Breast epithelium (tissue), 4 donors: ENCODE measurements at regions not wholly inside any gene's neighbourhood (a gene's known extent, or its start where the extent isn't known, plus 50 kb on each side); places are given as distances from the start of the nearest gene placed in this dataset.

Experiments
- DNase-seq, 2 donors: peaks; one replicate each; pipeline ENCODE4 v3.0.0-alpha.2; 2019; ENCODE audit warnings: low spot score in 2 of 2
- H3K27ac ChIP-seq, 2 donors: fragments of 200-600 bp; sonication (generic) in 1 of 2; one replicate each; pipeline ENCODE4 v1.5.1; 2016 to 2019; ENCODE audit warnings: mild to moderate bottlenecking in 1 of 2
- H3K27me3 ChIP-seq, 2 donors: fragments of 200-600 bp; sonication (generic) in 1 of 2; one replicate each; pipeline versions ENCODE4 v1.5.1 to v1.6.0; 2017 to 2019; ENCODE audit warnings: control low read depth in 1 of 2, mild to moderate bottlenecking in 1 of 2
- H3K36me3 ChIP-seq: fragments of 200-600 bp; one replicate; pipeline ENCODE4 v1.5.1; 2019
- H3K4me1 ChIP-seq, 2 donors: fragments of 200-600 bp; sonication (generic); one replicate each; pipeline ENCODE4 v1.5.1; 2016 to 2019; ENCODE audit warnings: control low read depth in 1 of 2
- H3K4me3 ChIP-seq, 3 donors: fragments of 200-600 bp; sonication (generic); 1 replicate in 2 of 3; 2 replicates in 1 of 3; pipeline ENCODE4 v1.5.1; 2016 to 2019; ENCODE audit warnings: mild to moderate bottlenecking in 3 of 3, moderate library complexity in 2 of 3
- H3K9me3 ChIP-seq, 2 donors: fragments of 200-600 bp; sonication (generic) in 1 of 2; one replicate each; pipeline ENCODE4 v1.5.1; 2016 to 2019; ENCODE audit warnings: control low read depth in 1 of 2
- CTCF ChIP-seq, 3 donors: fragments of 450-650 bp; IDR thresholded peaks; one replicate each; pipeline ENCODE4 v1.5.1; 2016 to 2017; ENCODE audit warnings: antibody characterized with exemption in 3 of 3, mild to moderate bottlenecking in 3 of 3, moderate library complexity in 3 of 3
- POLR2A ChIP-seq: fragments of 450-650 bp; IDR thresholded peaks from one replicate; pipeline ENCODE4 v1.6.1; 2016; ENCODE audit warnings: antibody characterized with exemption, mild to moderate bottlenecking, moderate library complexity
- POLR2AphosphoS5 ChIP-seq, 3 donors: sonication (generic); formaldehyde crosslinking; IDR thresholded peaks; one replicate each; pipeline ENCODE4 v1.6.1; 2017; ENCODE audit warnings: antibody characterized with exemption in 3 of 3
- intact Hi-C: fragments of 100-400 bp; cut with DNase I; formaldehyde crosslinking; loops from one replicate; pipeline ENCODE4 v1.15.1; 2023; ENCODE audit warnings: low total_unique reads

GRCh38 chr4:110962616-110963015, 339.7 kb upstream of the PITX2 start:
- intact Hi-C loops = no loop called here
- DNase-seq = no peak
- TF ChIP-seq POLR2A (no peak), CTCF (IDR thresholded peaks at IDR 0.05) (no peak), POLR2AphosphoS5 (IDR thresholded peaks at IDR 0.05) (no peak)
- no peak overlapping the region for H3K27ac ChIP-seq
- no peaks in the 10 kb centered on the region for H3K36me3 ChIP-seq
- no peaks in the 10 kb centered on the region for H3K4me1 ChIP-seq
- peaks cover 0 to 23% of the 10 kb centered on the region in 2 donors for H3K27me3 ChIP-seq
- no peak overlapping the region for H3K4me3 ChIP-seq
- no peaks in the 10 kb centered on the region for H3K9me3 ChIP-seq

DNA sequence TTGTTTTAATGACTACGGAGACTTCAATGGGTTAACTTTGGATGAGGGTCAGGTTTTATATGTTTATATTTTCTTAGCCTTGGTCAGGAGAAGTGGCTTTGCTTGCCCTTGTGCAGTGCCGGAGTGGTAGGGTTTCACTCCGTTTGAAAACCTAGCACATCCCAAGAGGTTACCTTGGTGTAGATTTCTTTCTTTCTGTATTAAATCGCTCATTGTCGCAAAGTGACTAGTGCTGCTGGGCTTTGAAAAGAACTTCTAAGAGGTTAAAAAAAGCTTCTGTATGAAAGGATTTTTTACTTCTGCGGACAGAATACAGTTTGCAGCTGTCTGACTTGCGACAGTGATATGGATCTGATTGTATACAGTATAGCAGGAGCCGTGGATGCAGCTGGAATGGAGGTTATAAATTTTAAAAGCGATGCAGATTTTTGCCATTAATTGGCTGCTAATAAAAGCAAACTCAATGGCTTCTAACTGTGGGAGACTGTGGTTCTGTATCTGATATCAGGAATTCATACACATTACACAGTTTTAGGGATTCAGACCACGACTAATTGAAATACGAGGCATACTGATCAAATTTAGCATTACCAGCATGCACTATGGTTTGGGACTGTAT, 340.9 kb upstream of the PITX2 start:
- no peak for DNase-seq
- Histone ChIP-seq H3K27me3 (peaks cover 0 to 23% of the 10 kb centered on the region in 2 donors), H3K27ac (no peak overlapping the region), H3K4me1 (no peaks in the 10 kb centered on the region), H3K36me3 (no peaks in the 10 kb centered on the region), H3K9me3 (no peaks in the 10 kb centered on the region), H3K4me3 (no peak overlapping the region)
- intact Hi-C loops = no loop called here
- TF ChIP-seq POLR2A (no peak), POLR2AphosphoS5 (IDR thresholded peaks at IDR 0.05) (no peak), CTCF (IDR thresholded peaks at IDR 0.05) (no peak)

GRCh38 chr4:110967936-110968335, 345.1 kb upstream of the PITX2 start:
- intact Hi-C loops = no loop called here

DNA sequence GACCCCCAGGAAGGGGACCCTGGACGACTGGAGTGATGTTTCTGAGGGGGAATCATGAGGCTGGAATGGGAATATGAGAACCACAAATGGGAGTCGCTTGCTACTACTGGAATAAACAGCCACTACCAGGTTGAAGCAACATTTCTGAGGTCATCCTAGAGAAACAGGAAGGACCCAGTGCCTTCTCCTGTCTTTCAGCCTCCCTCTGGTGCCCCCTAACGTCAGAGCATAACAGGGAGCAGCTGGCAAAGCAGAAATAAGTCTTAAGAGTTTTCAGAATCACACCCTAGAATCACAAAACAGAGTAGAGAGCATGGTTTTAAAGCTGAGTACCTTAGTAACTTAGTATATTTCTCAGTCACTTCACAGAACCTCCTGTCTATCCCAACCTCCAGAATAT, 347.8 kb upstream of the PITX2 start:
- no peak overlapping the region for H3K4me3 ChIP-seq
- H3K4me1 ChIP-seq = no peaks in the 10 kb centered on the region
- TF ChIP-seq CTCF (IDR thresholded peaks at IDR 0.05) = no peak
- TF ChIP-seq POLR2A = no peak
- no peak for TF ChIP-seq POLR2AphosphoS5 (IDR thresholded peaks at IDR 0.05)
- intact Hi-C loops = no loop called here
- DNase-seq = no peak
- H3K36me3 ChIP-seq = no peaks in the 10 kb centered on the region
- no peaks in the 10 kb centered on the region for H3K27me3 ChIP-seq
- H3K9me3 ChIP-seq = no peaks in the 10 kb centered on the region
- H3K27ac ChIP-seq = no peak overlapping the region

More at GRCh38 chr4:110967936-110968335, 345.1 kb upstream of the PITX2 start:
- no peak overlapping the region for H3K27ac ChIP-seq
- peaks cover 0 to 11% of the 10 kb centered on the region in 2 donors for H3K27me3 ChIP-seq
- H3K36me3 ChIP-seq = no peaks in the 10 kb centered on the region
- no peaks in the 10 kb centered on the region for H3K4me1 ChIP-seq
- H3K9me3 ChIP-seq = no peaks in the 10 kb centered on the region
- DNase-seq = no peak
- TF ChIP-seq POLR2A = no peak
- no peak overlapping the region for H3K4me3 ChIP-seq

DNA sequence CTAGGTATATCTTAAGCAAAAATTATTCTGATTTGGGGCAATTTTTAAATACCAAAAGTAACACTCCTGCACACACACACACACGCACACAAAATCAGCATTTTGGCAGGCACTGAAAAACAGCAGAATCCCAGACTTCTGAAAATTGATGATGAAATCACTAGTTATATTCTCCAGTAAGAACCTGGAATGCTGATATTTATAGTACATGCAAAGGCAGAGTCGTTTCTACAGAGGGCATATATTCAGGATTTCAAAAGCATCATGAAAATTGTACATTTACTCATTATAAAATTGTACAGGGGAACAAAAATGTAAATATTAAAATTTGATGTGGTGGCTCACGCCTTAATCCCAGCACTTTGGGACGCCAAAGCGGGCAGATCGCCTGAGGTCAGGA, 352.5 kb upstream of the PITX2 start:
- no peak for DNase-seq
- intact Hi-C loops = no loop called here
- Histone ChIP-seq H3K4me3 (no peak overlapping the region), H3K36me3 (no peaks in the 10 kb centered on the region), H3K27ac (no peak overlapping the region), H3K27me3 (no peaks in the 10 kb centered on the region), H3K9me3 (no peaks in the 10 kb centered on the region), H3K4me1 (no peaks in the 10 kb centered on the region)
- no peak for TF ChIP-seq POLR2A
- no peak for TF ChIP-seq CTCF (IDR thresholded peaks at IDR 0.05)
- no peak for TF ChIP-seq POLR2AphosphoS5 (IDR thresholded peaks at IDR 0.05)

DNA sequence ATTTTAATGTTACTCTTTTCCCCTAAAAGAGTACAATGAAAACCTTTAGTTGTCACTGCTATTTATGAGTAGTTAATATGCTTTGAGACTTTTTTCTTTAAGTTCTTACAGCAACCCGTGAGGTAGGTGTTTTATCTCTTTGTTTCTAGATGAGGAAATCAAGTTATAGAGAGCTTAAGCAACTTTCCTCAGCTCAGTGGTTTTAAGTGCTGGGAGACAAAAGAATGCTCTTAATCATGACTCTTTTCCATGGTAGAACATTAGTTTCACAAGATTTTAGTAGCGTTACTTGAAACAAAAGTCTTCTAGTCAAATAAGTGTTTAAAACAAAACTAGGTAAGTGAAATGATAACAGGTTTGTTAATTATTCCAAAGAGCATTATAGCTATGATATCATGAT, 354.7 kb upstream of the PITX2 start:
- Histone ChIP-seq H3K4me3 (no peak overlapping the region), H3K4me1 (no peaks in the 10 kb centered on the region), H3K9me3 (no peaks in the 10 kb centered on the region), H3K27me3 (no peaks in the 10 kb centered on the region), H3K36me3 (no peaks in the 10 kb centered on the region), H3K27ac (no peak overlapping the region)
- no peak for TF ChIP-seq POLR2A
- no peak for TF ChIP-seq CTCF (IDR thresholded peaks at IDR 0.05)
- TF ChIP-seq POLR2AphosphoS5 (IDR thresholded peaks at IDR 0.05) = no peak
- intact Hi-C loops = no loop called here
- no peak for DNase-seq
